ENCODE measurements at regions not wholly inside any gene's neighbourhood (a gene's known extent, or its start where the extent isn't known, plus 50 kb on each side); places are given as distances from the start of the nearest gene placed in this dataset.

GRCh38 chrX:148389629-148390028 lies 110.8 kb upstream of the AFF2 start:
- no peak overlapping the region for H3K27ac ChIP-seq
- no peaks in the 10 kb centered on the region for H3K27me3 ChIP-seq
- no peaks in the 10 kb centered on the region for H3K9me3 ChIP-seq
- no peak for DNase-seq
- H3K4me3 ChIP-seq: no peak overlapping the region
- H3K4me1 ChIP-seq: no peaks in the 10 kb centered on the region
- TF ChIP-seq POLR2A (IDR thresholded peaks at IDR 0.05) (no peak), CTCF (IDR thresholded peaks at IDR 0.05) (no peak)
- no peaks in the 10 kb centered on the region for H3K36me3 ChIP-seq

DNA sequence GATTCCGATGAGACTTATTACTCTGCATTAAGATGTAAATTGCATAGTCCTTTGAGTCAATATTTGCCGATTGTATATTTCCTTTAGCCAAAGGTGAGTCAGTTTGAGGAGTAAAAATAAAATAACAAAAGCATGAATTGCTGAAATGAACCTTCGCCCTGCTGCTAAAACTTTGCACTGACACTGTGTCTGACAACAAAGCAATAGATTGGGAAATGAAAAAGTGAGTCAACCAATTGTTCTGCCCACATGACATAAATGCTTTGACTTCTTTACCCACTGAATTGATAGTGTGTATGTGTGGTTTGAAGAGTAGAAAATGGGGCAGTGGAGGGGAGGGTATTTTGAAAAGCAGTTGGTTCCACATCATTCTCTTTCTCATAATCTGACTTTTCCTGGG lies 88.4 kb upstream of the AFF2 start:
- Histone ChIP-seq H3K27ac (no peak overlapping the region), H3K4me1 (no peaks in the 10 kb centered on the region), H3K4me3 (no peak overlapping the region), H3K9me3 (no peaks in the 10 kb centered on the region), H3K27me3 (no peaks in the 10 kb centered on the region), H3K36me3 (no peaks in the 10 kb centered on the region)
- no peak for TF ChIP-seq POLR2A (IDR thresholded peaks at IDR 0.05)
- TF ChIP-seq CTCF (IDR thresholded peaks at IDR 0.05): no peak
- DNase-seq: no peak

- Histone ChIP-seq H3K4me3 (no peak overlapping the region), H3K4me1 (no peaks in the 10 kb centered on the region), H3K36me3 (no peaks in the 10 kb centered on the region), H3K9me3 (no peaks in the 10 kb centered on the region), H3K27ac (no peak overlapping the region), H3K27me3 (no peaks in the 10 kb centered on the region)
- DNase-seq: no peak
- TF ChIP-seq POLR2A (IDR thresholded peaks at IDR 0.05) (no peak), CTCF (IDR thresholded peaks at IDR 0.05) (no peak)
These were observed 84.3 kb upstream of the AFF2 start for GRCh38 chrX:148416142-148416541.

DNA sequence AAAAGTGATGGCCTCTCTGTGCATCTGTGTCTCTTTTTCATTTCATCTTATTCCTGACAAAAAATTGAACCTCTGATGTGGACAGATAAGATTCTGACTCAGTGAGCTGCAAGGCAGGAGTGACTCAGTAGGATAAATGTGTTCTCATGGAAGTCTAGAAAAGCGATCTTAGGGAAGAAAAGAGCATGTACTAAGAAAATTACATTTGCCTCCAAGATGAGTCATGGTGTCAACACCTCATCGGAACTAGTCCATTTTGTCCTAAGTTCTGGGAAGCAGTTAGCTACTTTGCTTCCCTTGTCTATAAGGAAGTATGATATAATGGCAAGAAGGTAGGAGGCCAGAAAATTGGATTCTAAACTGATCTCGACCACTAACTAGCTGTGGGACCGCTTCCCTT lies 83.5 kb upstream of the AFF2 start:
- Histone ChIP-seq H3K4me1 (no peaks in the 10 kb centered on the region), H3K27ac (no peak overlapping the region), H3K9me3 (no peaks in the 10 kb centered on the region), H3K27me3 (no peaks in the 10 kb centered on the region), H3K36me3 (no peaks in the 10 kb centered on the region), H3K4me3 (no peak overlapping the region)
- TF ChIP-seq CTCF (IDR thresholded peaks at IDR 0.05): no peak
- no peak for TF ChIP-seq POLR2A (IDR thresholded peaks at IDR 0.05)
- no peak for DNase-seq

- Histone ChIP-seq H3K4me1 (no peaks in the 10 kb centered on the region), H3K27ac (no peak overlapping the region), H3K9me3 (no peaks in the 10 kb centered on the region), H3K4me3 (no peak overlapping the region), H3K36me3 (no peaks in the 10 kb centered on the region), H3K27me3 (no peaks in the 10 kb centered on the region)
- DNase-seq: no peak
- TF ChIP-seq POLR2A (IDR thresholded peaks at IDR 0.05) (no peak), CTCF (IDR thresholded peaks at IDR 0.05) (no peak)
These were observed 82.5 kb upstream of the AFF2 start for GRCh38 chrX:148417934-148418333.

DNA sequence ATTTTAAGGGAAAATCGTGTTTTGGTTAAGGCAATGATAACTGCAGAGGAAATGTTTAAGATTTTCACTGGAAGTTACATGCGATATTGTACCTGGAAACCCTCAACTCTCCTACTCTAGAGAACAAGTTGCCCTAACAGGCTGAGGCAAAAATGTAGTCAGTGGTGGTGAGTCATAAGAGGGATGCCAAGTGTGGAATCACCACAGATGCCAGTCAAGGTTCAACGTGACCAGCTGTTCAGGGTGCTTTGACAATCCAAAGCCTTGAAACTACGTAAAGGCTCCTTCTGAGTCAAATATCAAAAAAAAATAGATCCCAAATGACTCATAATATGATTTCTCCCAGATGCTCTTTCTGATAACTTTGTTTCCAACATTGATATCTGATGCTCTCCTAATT lies 77.9 kb upstream of the AFF2 start:
- no peaks in the 10 kb centered on the region for H3K4me1 ChIP-seq
- H3K9me3 ChIP-seq: no peaks in the 10 kb centered on the region
- no peak overlapping the region for H3K27ac ChIP-seq
- no peak overlapping the region for H3K4me3 ChIP-seq
- no peaks in the 10 kb centered on the region for H3K36me3 ChIP-seq
- H3K27me3 ChIP-seq: no peaks in the 10 kb centered on the region
- DNase-seq: no peak
- TF ChIP-seq POLR2A (IDR thresholded peaks at IDR 0.05): no peak
- no peak for TF ChIP-seq CTCF (IDR thresholded peaks at IDR 0.05)

Measured in Peyer's patch (tissue), 4 donors.